Immature natural killer cell (primary cell): ENCODE measurements at regions not wholly inside any gene's neighbourhood (a gene's known extent, or its start where the extent isn't known, plus 50 kb on each side); places are given as distances from the start of the nearest gene placed in this dataset.

Source experiments
- DNase-seq, 3 donors: peaks; one replicate each; pipeline ENCODE4 v3.0.0; 2022; ENCODE audit warnings: mixed read lengths in 1 of 3
- H3K27ac Mint-ChIP-seq, 6 donors: one replicate each; pipeline ENCODE4 v1.8.0; 2020; ENCODE audit warnings: mixed read lengths in 6 of 6, mild to moderate bottlenecking in 5 of 6, inconsistent platforms in 4 of 6, moderate library complexity in 3 of 6
- H3K27me3 Mint-ChIP-seq, 3 donors: one replicate each; pipeline ENCODE4 v1.8.0; 2020 to 2021; ENCODE audit warnings: low read depth in 3 of 3, mild to moderate bottlenecking in 3 of 3, mixed read lengths in 3 of 3, moderate library complexity in 3 of 3, inconsistent platforms in 1 of 3
- H3K36me3 Mint-ChIP-seq, 3 donors: one replicate each; pipeline ENCODE4 v1.8.0; 2020; ENCODE audit warnings: mixed read lengths in 3 of 3, inconsistent platforms in 2 of 3, mild to moderate bottlenecking in 2 of 3
- H3K4me1 Mint-ChIP-seq, 2 donors: one replicate each; pipeline ENCODE4 v1.8.0; 2020; ENCODE audit warnings: inconsistent platforms in 2 of 2, mild to moderate bottlenecking in 2 of 2, mixed read lengths in 2 of 2, moderate library complexity in 1 of 2
- H3K4me3 Mint-ChIP-seq, 5 donors: one replicate each; pipeline ENCODE4 v1.8.0; 2020; ENCODE audit warnings: mild to moderate bottlenecking in 5 of 5, mixed read lengths in 5 of 5, inconsistent platforms in 3 of 5, moderate library complexity in 3 of 5
- H3K9me3 Mint-ChIP-seq, 6 donors: one replicate each; pipeline ENCODE4 v1.8.0; 2020; ENCODE audit warnings: mild to moderate bottlenecking in 6 of 6, mixed read lengths in 6 of 6, inconsistent platforms in 4 of 6, moderate library complexity in 3 of 6

DNA sequence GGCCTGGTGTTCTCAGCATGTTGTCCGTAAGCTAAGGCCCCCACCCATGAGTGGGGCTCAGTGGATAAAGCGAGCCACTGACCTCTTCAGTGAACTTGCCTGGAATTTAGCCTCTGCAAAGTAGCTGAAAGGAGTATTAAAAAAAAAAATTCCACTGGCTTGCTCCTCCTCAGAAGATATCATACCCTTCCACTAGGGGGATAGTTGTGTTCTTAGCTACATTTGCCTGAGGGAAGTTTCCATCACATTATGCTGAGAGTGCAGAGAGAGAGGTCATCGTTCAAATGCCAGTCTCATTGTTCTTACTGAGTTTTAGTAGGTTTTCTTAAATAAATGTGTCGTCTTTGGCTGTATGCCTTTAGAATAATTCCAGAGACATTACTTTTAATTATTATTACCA lies 879.7 kb downstream of the JRKL start:
- Mint-ChIP-seq H3K4me3 (no peak overlapping the region), H3K27ac (no peak overlapping the region), H3K9me3 (peaks cover 5 to 51% (median 20%) of the 10 kb centered on the region in 6 donors), H3K36me3 (no peaks in the 10 kb centered on the region), H3K4me1 (no peaks in the 10 kb centered on the region), H3K27me3 (no peaks in the 10 kb centered on the region)
- DNase-seq: no peak

- DNase-seq: no peak
- H3K27me3 Mint-ChIP-seq: peaks cover 0 to 6% (median 0%) of the 10 kb centered on the region in 3 donors
- no peak overlapping the region for H3K4me3 Mint-ChIP-seq
- no peaks in the 10 kb centered on the region for H3K4me1 Mint-ChIP-seq
- no peak overlapping the region for H3K27ac Mint-ChIP-seq
- H3K36me3 Mint-ChIP-seq: peaks cover 0 to 7% (median 0%) of the 10 kb centered on the region in 3 donors
- peaks cover 17 to 69% (median 46%) of the 10 kb centered on the region in 6 donors for H3K9me3 Mint-ChIP-seq
Measured at GRCh38 chr11:97279341-97279740, 889.5 kb downstream of the JRKL start.

- no peak overlapping the region for H3K27ac Mint-ChIP-seq
- H3K9me3 Mint-ChIP-seq: peaks cover 15 to 66% (median 42%) of the 10 kb centered on the region in 6 donors
- DNase-seq: no peak
- no peak overlapping the region for H3K4me3 Mint-ChIP-seq
- peaks cover 0 to 6% (median 0%) of the 10 kb centered on the region in 3 donors for H3K27me3 Mint-ChIP-seq
- peaks cover 0 to 7% (median 0%) of the 10 kb centered on the region in 3 donors for H3K36me3 Mint-ChIP-seq
- H3K4me1 Mint-ChIP-seq: no peaks in the 10 kb centered on the region
Measured at GRCh38 chr11:97280347-97280746, 890.5 kb downstream of the JRKL start.

DNA sequence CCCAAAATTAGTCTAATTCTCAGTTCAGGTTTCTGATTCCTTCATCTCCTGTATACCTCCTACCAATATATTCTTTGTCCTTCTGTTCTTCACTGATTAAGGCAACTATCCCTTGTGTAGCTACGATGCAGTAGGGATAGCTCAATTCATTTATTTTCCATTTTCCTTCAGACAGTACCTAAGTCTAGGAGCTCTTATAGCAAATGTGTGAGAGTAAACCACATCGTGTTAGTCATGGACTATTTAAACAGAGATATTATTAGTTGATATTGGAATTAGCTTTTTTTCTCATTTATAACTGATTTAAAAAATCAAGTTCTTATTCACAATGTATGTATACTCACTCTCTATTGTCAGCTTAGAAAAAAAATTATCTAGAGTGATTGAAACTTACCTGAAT lies 900.0 kb downstream of the JRKL start:
- peaks cover 0 to 2% (median 0%) of the 10 kb centered on the region in 3 donors for H3K27me3 Mint-ChIP-seq
- no peak overlapping the region for H3K4me3 Mint-ChIP-seq
- H3K36me3 Mint-ChIP-seq: no peaks in the 10 kb centered on the region
- H3K4me1 Mint-ChIP-seq: no peaks in the 10 kb centered on the region
- no peak for DNase-seq
- H3K27ac Mint-ChIP-seq: no peak overlapping the region
- H3K9me3 Mint-ChIP-seq: peaks cover 3 to 57% (median 15%) of the 10 kb centered on the region in 6 donors

DNA sequence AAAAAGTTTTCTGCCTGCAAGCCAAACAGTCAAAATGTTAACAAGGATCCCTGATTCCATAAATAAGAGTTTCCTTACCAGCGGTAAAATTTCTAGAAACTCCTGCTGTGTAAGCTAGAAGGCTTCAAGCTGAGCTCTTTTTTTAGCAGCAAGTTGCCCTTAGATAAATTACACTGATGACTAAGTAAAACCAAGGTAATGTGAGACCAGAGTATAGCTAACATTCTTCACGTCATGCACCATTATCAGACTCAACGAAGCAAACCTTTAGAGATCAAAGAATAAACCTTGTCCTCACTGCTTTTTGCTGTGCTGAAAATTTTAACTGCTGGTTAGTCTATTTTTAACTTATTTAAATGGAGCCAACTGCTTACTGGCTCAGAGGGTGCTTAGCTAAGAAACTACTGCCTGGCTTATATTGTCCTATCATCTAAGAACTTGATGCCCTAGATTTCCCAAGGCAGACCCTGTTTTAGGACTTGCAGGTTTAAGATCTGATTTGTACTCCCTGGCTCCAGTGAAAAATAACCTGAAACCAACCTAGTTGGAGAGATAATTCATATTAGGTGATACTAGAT lies 900.7 kb downstream of the JRKL start:
- no peak overlapping the region for H3K4me3 Mint-ChIP-seq
- H3K27me3 Mint-ChIP-seq: peaks cover 0 to 2% (median 0%) of the 10 kb centered on the region in 3 donors
- H3K27ac Mint-ChIP-seq: no peak overlapping the region

GRCh38 chr11:97296301-97296700 lies 906.5 kb downstream of the JRKL start:
- Mint-ChIP-seq H3K36me3 (no peaks in the 10 kb centered on the region), H3K4me1 (no peaks in the 10 kb centered on the region), H3K27me3 (no peaks in the 10 kb centered on the region), H3K9me3 (peaks cover 7 to 44% (median 16%) of the 10 kb centered on the region in 6 donors), H3K27ac (no peak overlapping the region), H3K4me3 (no peak overlapping the region)
- no peak for DNase-seq

More for the DNA sequence above, 900.7 kb downstream of the JRKL start:
- no peaks in the 10 kb centered on the region for H3K4me1 Mint-ChIP-seq
- peaks cover 7 to 57% (median 16%) of the 10 kb centered on the region in 6 donors for H3K9me3 Mint-ChIP-seq
- no peaks in the 10 kb centered on the region for H3K36me3 Mint-ChIP-seq
- DNase-seq: no peak

GRCh38 chr11:97309291-97309690 lies 919.5 kb downstream of the JRKL start:
- Mint-ChIP-seq H3K4me3 (no peak overlapping the region), H3K36me3 (no peaks in the 10 kb centered on the region), H3K27me3 (no peaks in the 10 kb centered on the region), H3K27ac (no peak overlapping the region), H3K9me3 (peaks cover 12 to 60% (median 27%) of the 10 kb centered on the region in 6 donors), H3K4me1 (no peaks in the 10 kb centered on the region)
- DNase-seq: no peak

DNA sequence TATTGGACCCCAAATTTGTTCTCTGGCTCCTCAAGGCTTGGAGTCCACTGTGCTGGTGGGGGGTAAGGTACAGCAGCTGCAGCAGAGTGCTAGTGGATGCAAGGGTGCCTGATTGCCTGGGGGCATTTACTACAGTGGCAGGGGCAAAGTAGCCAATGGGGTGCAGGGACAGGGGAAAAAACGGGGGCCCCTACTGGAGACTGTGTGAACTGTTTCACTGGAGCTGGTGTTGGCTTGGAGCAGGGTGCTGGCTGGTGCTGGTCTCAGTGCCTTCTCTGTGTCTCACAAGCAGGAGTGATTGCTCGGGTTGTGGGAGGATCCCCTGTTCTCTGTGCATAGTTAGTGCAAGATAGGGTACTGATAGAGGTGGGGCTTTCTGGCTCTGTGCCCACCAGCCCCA lies 935.9 kb downstream of the JRKL start:
- peaks cover 0 to 2% (median 0%) of the 10 kb centered on the region in 3 donors for H3K27me3 Mint-ChIP-seq
- H3K4me3 Mint-ChIP-seq: no peak overlapping the region

DNA sequence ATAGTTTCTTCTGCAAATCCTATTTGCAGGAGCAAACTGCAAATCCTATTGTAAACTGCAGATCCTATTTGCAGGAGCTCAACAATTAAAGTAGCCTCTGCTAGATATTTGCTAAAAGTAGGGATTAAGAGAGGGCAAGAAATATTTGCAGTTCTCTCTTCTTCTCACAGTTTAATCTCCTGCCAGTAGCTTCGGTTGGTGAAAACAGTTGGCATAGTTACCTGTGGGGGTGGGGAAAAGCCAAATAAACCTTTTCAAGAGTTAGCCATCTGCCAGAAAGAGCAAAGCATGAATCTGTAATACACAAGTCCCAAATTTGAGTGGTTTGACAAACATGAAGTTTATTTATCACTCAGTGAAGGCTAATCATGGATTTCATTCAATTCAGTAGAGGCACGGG lies 942.5 kb downstream of the JRKL start:
- Mint-ChIP-seq H3K4me3 (no peak overlapping the region), H3K36me3 (no peaks in the 10 kb centered on the region), H3K27ac (no peak overlapping the region), H3K27me3 (peaks cover 0 to 1% (median 0%) of the 10 kb centered on the region in 3 donors), H3K4me1 (no peaks in the 10 kb centered on the region), H3K9me3 (peaks cover 0 to 49% (median 27%) of the 10 kb centered on the region in 6 donors)
- no peak for DNase-seq

More for the DNA sequence above, 935.9 kb downstream of the JRKL start:
- no peaks in the 10 kb centered on the region for H3K4me1 Mint-ChIP-seq
- H3K27ac Mint-ChIP-seq: no peak overlapping the region
- peaks cover 9 to 42% (median 28%) of the 10 kb centered on the region in 6 donors for H3K9me3 Mint-ChIP-seq
- no peak for DNase-seq
- H3K36me3 Mint-ChIP-seq: no peaks in the 10 kb centered on the region

GRCh38 chr11:97336064-97336463 lies 946.3 kb downstream of the JRKL start:
- no peaks in the 10 kb centered on the region for H3K36me3 Mint-ChIP-seq
- peaks cover 4 to 47% (median 29%) of the 10 kb centered on the region in 6 donors for H3K9me3 Mint-ChIP-seq
- no peak overlapping the region for H3K4me3 Mint-ChIP-seq
- no peak overlapping the region for H3K27ac Mint-ChIP-seq
- peaks cover 0 to 1% (median 0%) of the 10 kb centered on the region in 3 donors for H3K27me3 Mint-ChIP-seq
- H3K4me1 Mint-ChIP-seq: no peaks in the 10 kb centered on the region
- DNase-seq: no peak

DNA sequence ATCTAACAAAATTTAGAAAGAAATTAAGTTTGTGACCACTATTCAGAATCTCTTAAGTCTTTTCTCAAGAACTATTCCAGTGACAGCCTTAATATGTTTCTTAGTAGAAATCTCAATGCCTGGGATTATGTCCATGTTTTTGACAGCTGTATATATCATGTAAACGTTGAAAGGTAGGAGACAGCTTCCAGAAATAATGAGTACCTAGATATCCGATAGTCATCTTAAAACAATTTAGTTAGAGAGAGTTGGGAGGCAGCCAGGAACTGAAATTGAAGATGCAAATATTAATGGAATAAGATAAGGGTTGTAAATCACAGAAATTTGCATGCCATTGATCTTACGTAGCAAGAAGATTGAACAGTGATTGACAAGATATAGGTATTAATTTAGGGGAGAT lies 955.2 kb downstream of the JRKL start:
- DNase-seq: no peak
- Mint-ChIP-seq H3K36me3 (no peaks in the 10 kb centered on the region), H3K4me1 (no peaks in the 10 kb centered on the region), H3K9me3 (peaks cover 10 to 51% (median 28%) of the 10 kb centered on the region in 6 donors), H3K27ac (no peak overlapping the region), H3K27me3 (peaks cover 0 to 2% (median 0%) of the 10 kb centered on the region in 3 donors), H3K4me3 (no peak overlapping the region)

DNA sequence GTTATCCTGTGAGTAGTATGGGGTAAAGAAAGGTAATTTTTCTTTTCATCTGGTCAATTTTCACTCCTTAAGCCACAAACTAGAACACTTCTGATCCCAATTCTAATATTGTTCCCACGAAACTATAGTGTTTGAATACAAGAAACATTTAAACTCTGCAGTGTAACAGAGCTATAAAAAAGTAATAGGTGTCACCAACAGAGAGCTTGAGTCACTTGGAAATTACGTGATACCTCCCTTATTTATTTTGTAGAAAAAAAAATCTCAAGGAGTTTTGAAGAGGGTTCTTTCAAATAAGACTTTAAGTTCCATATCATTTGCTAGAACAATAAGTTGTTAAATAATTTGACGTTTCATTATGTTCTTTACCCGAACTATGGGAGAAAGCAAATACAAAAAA lies 959.4 kb downstream of the JRKL start:
- Mint-ChIP-seq H3K36me3 (no peaks in the 10 kb centered on the region), H3K4me1 (no peaks in the 10 kb centered on the region), H3K27ac (no peak overlapping the region), H3K9me3 (peaks cover 8 to 66% (median 39%) of the 10 kb centered on the region in 6 donors), H3K27me3 (peaks cover 0 to 2% (median 0%) of the 10 kb centered on the region in 3 donors), H3K4me3 (no peak overlapping the region)
- DNase-seq: no peak

GRCh38 chr11:97351939-97352338 lies 962.1 kb downstream of the JRKL start:
- H3K27me3 Mint-ChIP-seq: peaks cover 0 to 2% (median 0%) of the 10 kb centered on the region in 3 donors
- H3K4me1 Mint-ChIP-seq: no peaks in the 10 kb centered on the region
- H3K9me3 Mint-ChIP-seq: peaks cover 4 to 70% (median 33%) of the 10 kb centered on the region in 6 donors
- no peak for DNase-seq
- no peaks in the 10 kb centered on the region for H3K36me3 Mint-ChIP-seq
- no peak overlapping the region for H3K27ac Mint-ChIP-seq
- no peak overlapping the region for H3K4me3 Mint-ChIP-seq

DNA sequence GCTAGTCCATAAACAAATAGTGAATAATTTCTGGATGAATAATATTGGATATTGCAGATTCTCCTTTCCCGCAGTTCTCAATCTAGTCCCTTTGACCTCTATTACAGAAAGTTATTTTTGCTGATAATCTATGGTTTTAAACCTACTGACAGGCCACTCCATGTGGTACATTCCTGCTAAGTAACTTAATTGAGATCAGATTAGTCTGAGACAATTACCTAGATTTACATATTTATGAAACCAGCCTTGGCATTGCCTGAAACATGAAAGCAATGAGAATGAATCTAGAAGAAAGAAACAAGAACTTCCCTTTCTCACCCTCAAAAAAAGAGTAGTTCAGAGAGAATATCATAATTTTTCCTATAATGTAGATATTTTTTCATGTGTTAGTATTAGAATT lies 964.2 kb downstream of the JRKL start:
- DNase-seq: no peak
- no peaks in the 10 kb centered on the region for H3K27me3 Mint-ChIP-seq
- H3K4me3 Mint-ChIP-seq: no peak overlapping the region
- H3K4me1 Mint-ChIP-seq: no peaks in the 10 kb centered on the region
- peaks cover 2 to 74% (median 34%) of the 10 kb centered on the region in 6 donors for H3K9me3 Mint-ChIP-seq
- H3K27ac Mint-ChIP-seq: no peak overlapping the region
- no peaks in the 10 kb centered on the region for H3K36me3 Mint-ChIP-seq

- no peaks in the 10 kb centered on the region for H3K4me1 Mint-ChIP-seq
- H3K27ac Mint-ChIP-seq: no peak overlapping the region
- H3K36me3 Mint-ChIP-seq: no peaks in the 10 kb centered on the region
- no peaks in the 10 kb centered on the region for H3K27me3 Mint-ChIP-seq
- no peak for DNase-seq
- peaks cover 2 to 72% (median 33%) of the 10 kb centered on the region in 6 donors for H3K9me3 Mint-ChIP-seq
- no peak overlapping the region for H3K4me3 Mint-ChIP-seq
Measured at GRCh38 chr11:97354576-97354975, 964.8 kb downstream of the JRKL start.
